Esophagus (tissue), 2 donors: ENCODE measurements at regions not wholly inside any gene's neighbourhood (a gene's known extent, or its start where the extent isn't known, plus 50 kb on each side); places are given as distances from the start of the nearest gene placed in this dataset.

Source experiments
- H3K27ac ChIP-seq, 2 donors: one replicate each; pipeline ENCODE4 v1.5.1; 2013; ENCODE audit warnings: low read depth in 2 of 2, mild to moderate bottlenecking in 2 of 2, inconsistent platforms in 1 of 2, low read length in 1 of 2, moderate library complexity in 1 of 2
- H3K27me3 ChIP-seq, 2 donors: one replicate each; pipeline ENCODE4 v1.6.1; 2013; ENCODE audit warnings: low read length in 2 of 2, control low read depth in 1 of 2, mild to moderate bottlenecking in 1 of 2; ENCODE audit not compliant: insufficient read depth in 2 of 2, control insufficient read depth in 1 of 2
- H3K36me3 ChIP-seq, 2 donors: one replicate each; pipeline ENCODE4 v1.6.1; 2013; ENCODE audit warnings: low read length in 1 of 2; ENCODE audit not compliant: control insufficient read depth in 2 of 2, insufficient read depth in 2 of 2
- H3K4me1 ChIP-seq, 2 donors: one replicate each; pipeline ENCODE4 v1.6.1; 2013; ENCODE audit warnings: low read length in 1 of 2; ENCODE audit not compliant: control insufficient read depth in 2 of 2, insufficient read depth in 2 of 2
- H3K4me3 ChIP-seq, 2 donors: one replicate each; pipeline ENCODE4 v1.5.1; 2013; ENCODE audit warnings: low read length in 2 of 2, mild to moderate bottlenecking in 2 of 2, low read depth in 1 of 2, moderate library complexity in 1 of 2
- H3K9me3 ChIP-seq, 2 donors: one replicate each; pipeline ENCODE4 v1.6.1; 2013; ENCODE audit warnings: mild to moderate bottlenecking in 2 of 2, low read depth in 1 of 2, low read length in 1 of 2, moderate library complexity in 1 of 2; ENCODE audit not compliant: control insufficient read depth in 2 of 2, insufficient read depth in 1 of 2
- WGBS, 2 donors: extraction: QIAGEN DNeasy Blood & Tissue Kit; methylation state at CpG; one replicate each; pipeline ENCODE4 v1.1.7; 2013; 5-methylcytosine and 5-hydroxymethylcytosine counted together
- donor health status: healthy with polysubstance abuse.
- donor health status: Bipolar disorder and iron deficiency.

DNA sequence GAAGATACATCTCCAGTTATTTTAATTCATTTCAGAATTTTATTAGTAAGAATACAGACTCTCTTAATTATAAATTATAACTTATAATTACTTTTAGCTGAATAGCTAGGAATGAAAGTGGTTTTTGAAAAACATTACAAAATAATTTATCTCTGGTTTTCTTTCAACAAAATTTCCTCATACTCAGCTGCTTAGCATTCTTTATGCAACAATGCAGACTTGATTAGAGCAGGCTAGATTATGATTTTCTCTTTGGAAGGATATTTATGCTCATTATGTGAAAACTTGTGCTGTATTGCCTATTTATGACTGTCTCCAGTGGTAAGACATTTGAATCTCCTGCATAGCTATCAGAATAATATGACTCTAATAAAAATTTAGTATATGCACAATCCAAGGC is 2023.7 kb downstream of the C4orf33 start:
- H3K27ac ChIP-seq: no peak overlapping the region
- H3K36me3 ChIP-seq: no peaks in the 10 kb centered on the region
- no peaks in the 10 kb centered on the region for H3K27me3 ChIP-seq
- no peaks in the 10 kb centered on the region for H3K4me1 ChIP-seq
- no peaks in the 10 kb centered on the region for H3K9me3 ChIP-seq
- no peak overlapping the region for H3K4me3 ChIP-seq

DNA sequence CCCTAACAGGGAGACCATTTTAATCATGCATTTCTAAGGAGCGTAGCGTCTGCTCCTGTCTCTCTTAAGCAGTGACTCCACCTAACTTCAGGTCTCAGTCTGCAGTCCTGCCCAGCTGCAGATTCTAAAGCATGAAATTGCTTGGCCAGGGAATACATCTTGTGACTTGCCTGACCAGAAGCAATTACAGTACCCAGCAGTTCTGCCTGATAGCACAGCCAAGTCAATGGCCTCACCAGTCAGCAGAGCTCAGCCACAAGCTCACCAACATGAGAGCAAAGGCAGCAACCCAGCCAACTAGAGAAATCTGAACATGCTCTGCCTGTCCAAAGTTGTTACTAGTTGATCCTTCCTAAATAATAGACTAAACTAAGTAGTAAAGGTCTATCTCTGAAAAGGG is 2011.9 kb upstream of the PCDH10 start:
- Histone ChIP-seq H3K4me3 (no peak overlapping the region), H3K4me1 (no peaks in the 10 kb centered on the region), H3K36me3 (no peaks in the 10 kb centered on the region), H3K27ac (no peak overlapping the region), H3K9me3 (no peaks in the 10 kb centered on the region), H3K27me3 (no peaks in the 10 kb centered on the region)
- WGBS, 2 donors: 99 to 100% methylated on average over 2 of the region's 2 CpGs

DNA sequence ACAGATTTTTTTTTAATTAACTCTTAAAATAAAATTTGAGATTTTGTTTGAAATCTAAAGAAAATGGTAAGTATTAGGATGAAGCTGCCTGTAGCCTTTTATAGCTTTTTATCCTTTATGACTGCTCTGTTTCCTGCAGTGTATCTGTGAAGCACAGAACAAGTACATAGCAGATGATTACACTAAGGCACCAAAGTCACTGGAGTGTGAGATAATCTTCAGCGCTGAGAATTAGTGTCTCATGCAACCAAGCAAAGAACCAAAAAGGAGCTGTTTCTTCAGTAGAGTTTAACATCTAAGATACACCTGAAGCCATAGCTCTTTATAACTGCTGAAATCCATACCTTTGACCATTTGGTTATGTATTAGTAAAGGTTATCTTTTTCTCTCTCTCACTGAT is 1989.8 kb upstream of the PCDH10 start:
- Histone ChIP-seq H3K9me3 (no peaks in the 10 kb centered on the region), H3K4me1 (no peaks in the 10 kb centered on the region), H3K4me3 (no peak overlapping the region), H3K27me3 (no peaks in the 10 kb centered on the region), H3K27ac (no peak overlapping the region), H3K36me3 (no peaks in the 10 kb centered on the region)
- WGBS, 2 donors: 68 to 79% methylated on average over 1 of the region's 1 CpG

DNA sequence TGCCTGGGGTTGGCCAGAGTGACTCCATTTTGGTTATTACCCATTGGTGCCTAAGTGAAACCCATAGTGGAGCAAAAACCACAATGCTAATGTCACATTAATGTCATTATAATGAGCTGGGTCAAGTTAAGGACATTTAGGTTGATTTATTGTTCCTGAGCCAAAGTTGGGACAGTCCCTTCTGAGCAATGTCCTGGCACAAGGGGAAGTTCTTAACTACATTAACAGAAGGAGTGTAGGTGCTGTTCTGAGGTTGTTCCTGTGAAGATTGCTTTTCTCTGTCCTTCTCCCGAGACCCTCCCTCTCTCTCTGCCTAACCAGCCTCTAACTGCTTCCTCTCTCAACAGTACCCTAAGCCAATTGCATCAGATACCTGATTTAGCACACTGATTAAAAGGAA is 1956.8 kb upstream of the PCDH10 start:
- Histone ChIP-seq H3K4me1 (no peaks in the 10 kb centered on the region), H3K27me3 (no peaks in the 10 kb centered on the region), H3K36me3 (no peaks in the 10 kb centered on the region), H3K4me3 (no peak overlapping the region), H3K27ac (no peak overlapping the region), H3K9me3 (peaks cover 0 to 2% of the 10 kb centered on the region in 2 donors)
- WGBS, 2 donors: 83 to 85% methylated on average over 1 of the region's 1 CpG

DNA sequence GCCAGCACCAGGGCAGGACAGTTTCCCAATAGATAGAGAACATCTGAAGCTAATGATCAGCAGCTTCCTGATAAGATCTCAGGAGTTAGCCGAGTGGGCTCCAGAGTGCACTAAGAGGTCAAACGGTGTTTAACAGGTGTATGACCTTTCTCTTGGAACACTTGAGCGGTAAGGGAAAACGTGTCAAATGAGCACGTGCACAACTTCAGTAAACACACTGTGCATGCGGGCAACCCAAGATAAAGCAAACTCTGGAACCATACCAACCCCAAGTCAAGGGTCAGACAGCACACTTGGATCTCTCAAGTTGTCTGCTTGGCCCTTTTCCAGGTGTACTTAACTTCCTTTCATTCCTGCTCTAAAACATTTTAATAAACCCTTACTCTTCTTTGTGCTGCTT is 1941.5 kb upstream of the PCDH10 start:
- Histone ChIP-seq H3K4me3 (no peak overlapping the region), H3K9me3 (no peaks in the 10 kb centered on the region), H3K27me3 (no peaks in the 10 kb centered on the region), H3K27ac (no peak overlapping the region), H3K36me3 (no peaks in the 10 kb centered on the region), H3K4me1 (no peaks in the 10 kb centered on the region)
- 54 to 74% methylated on average over 6 of the region's 6 CpGs for WGBS, 2 donors

DNA sequence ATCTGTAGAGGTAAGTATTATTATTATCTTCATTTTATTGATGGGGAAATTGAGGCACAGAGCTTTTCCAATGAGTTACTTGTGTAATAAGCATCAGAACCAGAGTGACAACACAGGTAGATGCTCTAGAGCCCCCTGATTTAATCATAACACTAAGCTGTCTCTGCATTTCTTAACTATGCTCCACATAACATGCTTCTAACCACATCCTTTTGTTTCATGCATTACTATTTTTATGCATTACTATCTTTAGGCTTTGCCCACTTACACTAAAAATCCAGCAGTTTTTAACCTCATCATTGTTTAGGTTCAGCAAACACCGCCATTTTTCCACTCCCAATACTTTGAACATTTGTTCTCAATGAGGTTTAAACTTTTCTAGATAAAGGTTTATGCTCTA is 1900.8 kb upstream of the PCDH10 start:
- no peaks in the 10 kb centered on the region for H3K27me3 ChIP-seq
- 31 to 36% methylated on average over 1 of the region's 1 CpG for WGBS, 2 donors
- no peaks in the 10 kb centered on the region for H3K4me1 ChIP-seq
- H3K27ac ChIP-seq: no peak overlapping the region
- H3K4me3 ChIP-seq: no peak overlapping the region
- H3K9me3 ChIP-seq: no peaks in the 10 kb centered on the region
- no peaks in the 10 kb centered on the region for H3K36me3 ChIP-seq

DNA sequence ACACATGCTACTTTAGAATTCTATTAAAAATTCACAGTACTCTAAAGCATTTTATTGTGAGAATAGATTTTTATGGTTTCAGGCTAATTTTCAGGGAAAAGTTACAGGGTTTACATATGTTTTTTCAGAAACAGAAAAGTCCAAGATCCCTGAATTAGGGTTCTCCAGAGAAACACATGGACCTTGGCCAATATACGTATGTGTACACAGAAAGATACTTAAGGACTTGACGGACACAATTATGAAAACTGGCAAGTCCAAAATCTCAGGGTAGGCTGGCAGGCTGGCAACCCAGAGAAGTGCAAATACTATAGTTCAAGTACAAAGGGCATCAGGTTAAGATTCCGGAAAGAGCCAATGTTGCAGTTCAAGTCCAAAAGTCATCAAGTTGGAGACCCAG is 1897.8 kb upstream of the PCDH10 start:
- H3K9me3 ChIP-seq: no peaks in the 10 kb centered on the region
- 65 to 68% methylated on average over 3 of the region's 3 CpGs for WGBS, 2 donors
- no peaks in the 10 kb centered on the region for H3K4me1 ChIP-seq
- H3K36me3 ChIP-seq: no peaks in the 10 kb centered on the region
- H3K27ac ChIP-seq: no peak overlapping the region
- no peak overlapping the region for H3K4me3 ChIP-seq
- no peaks in the 10 kb centered on the region for H3K27me3 ChIP-seq

DNA sequence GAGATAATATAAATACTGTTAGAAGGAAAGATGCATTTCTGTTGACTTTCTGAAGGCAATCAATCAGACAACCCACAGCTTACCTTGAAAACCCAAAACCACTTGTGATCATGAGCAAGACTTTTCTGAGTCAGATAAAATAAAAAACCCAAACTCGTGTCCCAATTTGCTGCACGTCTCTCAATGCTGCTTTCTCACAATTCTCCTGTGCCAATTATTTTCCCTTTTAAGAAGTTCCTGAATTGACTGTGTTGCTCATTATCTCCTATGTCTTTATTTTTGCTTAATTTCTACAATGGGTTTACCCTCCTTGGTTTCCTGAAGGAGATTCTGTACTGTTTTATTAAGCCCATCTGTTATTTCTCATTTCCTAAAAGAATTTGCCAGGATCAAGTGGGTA is 1891.9 kb upstream of the PCDH10 start:
- Histone ChIP-seq H3K4me1 (no peaks in the 10 kb centered on the region), H3K4me3 (no peak overlapping the region), H3K27me3 (no peaks in the 10 kb centered on the region), H3K36me3 (no peaks in the 10 kb centered on the region), H3K9me3 (no peaks in the 10 kb centered on the region), H3K27ac (no peak overlapping the region)
- 79 to 80% methylated on average over 2 of the region's 2 CpGs for WGBS, 2 donors

DNA sequence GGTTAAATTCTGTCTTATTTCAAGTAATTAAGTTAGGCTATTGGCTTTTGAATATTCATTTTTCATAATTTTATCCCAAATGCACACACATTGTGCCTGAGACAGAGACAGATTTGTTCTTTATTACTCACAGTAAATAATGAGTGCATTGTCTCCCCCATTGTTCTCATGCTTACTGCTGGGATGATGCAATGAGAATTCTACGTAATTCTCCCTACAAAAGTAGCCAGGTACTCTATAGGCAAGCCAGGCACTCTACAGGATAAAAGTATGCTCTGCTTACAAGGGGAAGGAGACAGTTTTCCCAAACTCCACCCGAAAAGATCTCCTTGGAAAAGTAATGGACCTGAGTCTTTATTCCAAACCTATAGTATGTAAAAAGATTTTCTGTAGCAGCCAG is 1890.7 kb upstream of the PCDH10 start:
- 74 to 76% methylated on average over 2 of the region's 2 CpGs for WGBS, 2 donors
- Histone ChIP-seq H3K4me1 (no peaks in the 10 kb centered on the region), H3K4me3 (no peak overlapping the region), H3K9me3 (no peaks in the 10 kb centered on the region), H3K27me3 (no peaks in the 10 kb centered on the region), H3K27ac (no peak overlapping the region), H3K36me3 (no peaks in the 10 kb centered on the region)

DNA sequence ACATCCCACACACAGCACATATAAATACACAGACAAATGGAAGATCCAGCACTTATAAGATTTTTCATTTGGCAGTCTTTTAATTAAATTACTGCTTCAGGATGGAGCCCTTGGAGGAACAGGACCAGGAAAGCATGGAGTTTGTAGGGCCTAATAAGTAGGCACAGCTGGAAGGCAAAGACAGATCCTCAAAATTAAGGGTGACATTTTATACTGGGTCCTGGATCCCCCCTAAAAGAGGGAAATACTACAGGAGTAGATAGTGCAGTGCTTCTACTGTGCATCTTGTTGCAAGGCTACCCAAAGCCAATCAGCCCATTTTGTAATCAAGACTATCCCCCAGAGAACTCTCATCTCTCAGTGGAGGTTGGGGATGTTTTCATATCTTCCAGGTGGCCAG is 1860.7 kb upstream of the PCDH10 start:
- no peaks in the 10 kb centered on the region for H3K36me3 ChIP-seq
- H3K4me1 ChIP-seq: no peaks in the 10 kb centered on the region
- no peak overlapping the region for H3K4me3 ChIP-seq
- H3K27me3 ChIP-seq: no peaks in the 10 kb centered on the region
- H3K9me3 ChIP-seq: peaks cover 3 to 4% of the 10 kb centered on the region in 2 donors
- no peak overlapping the region for H3K27ac ChIP-seq
